K562 (cell line): ENCODE measurements at regions not wholly inside any gene's neighbourhood (a gene's known extent, or its start where the extent isn't known, plus 50 kb on each side); places are given as distances from the start of the nearest gene placed in this dataset.
A peak's percentile ranks its signal among the peaks of the same experiment; 100 is the strongest.

ENCODE experiments used
- ARID3A ChIP-seq: IDR thresholded peaks from 2 replicates; pipeline ENCODE4 v1.6.1; 2012; ENCODE audit warnings: low read depth, low read length, improper control_type of control experiment, borderline replicate concordance
- BCOR ChIP-seq: fragments of 450-650 bp; IDR thresholded peaks from 2 replicates; pipeline ENCODE4 v1.6.1; 2016
- CCNT2 ChIP-seq: IDR thresholded peaks from 2 replicates; pipeline ENCODE4 v1.6.1; 2011; ENCODE audit warnings: borderline replicate concordance, low read depth, mild to moderate bottlenecking, moderate library complexity, mixed read lengths, low read length; ENCODE audit not compliant: insufficient read length; ENCODE audit errors: extremely low read depth
- HMGN3 ChIP-seq: IDR thresholded peaks from 2 replicates; pipeline ENCODE4 v1.6.1; 2011; ENCODE audit warnings: borderline replicate concordance, low read depth, mild to moderate bottlenecking, mixed read lengths, low read length; ENCODE audit not compliant: insufficient read length; ENCODE audit errors: extremely low read depth
- RHOXF2B ChIP-seq: fragments of 250-450 bp; sonication (Bioruptor Pico); conservative IDR thresholded peaks from 2 replicates; pipeline ENCODE4 v1.5.1; 2021
- SAFB2 ChIP-seq: fragments of 200-400 bp; formaldehyde crosslinking; IDR thresholded peaks from 2 replicates; pipeline ENCODE4 v1.6.1; 2018; ENCODE audit warnings: borderline replicate concordance, low read length, low read depth, moderate library complexity; ENCODE audit not compliant: severe bottlenecking
- TEAD1 ChIP-seq, 2 experiments: fragments of 450-650 bp in 1 of 2; sonication (generic) in 1 of 2; formaldehyde crosslinking; IDR thresholded peaks; 2 replicates each; pipeline versions ENCODE4 v1.4.0 to v1.8.0; 2020 to 2022; ENCODE audit warnings: mild to moderate bottlenecking in 2 of 2, missing genetic modification reagents in 1 of 2
- TFAP4 ChIP-seq: sonication (generic); formaldehyde crosslinking; IDR thresholded peaks from 2 replicates; pipeline ENCODE4 v1.8.0; 2022; ENCODE audit warnings: missing genetic modification reagents, mild to moderate bottlenecking, moderate library complexity, borderline replicate concordance
- XRCC4 ChIP-seq: IDR thresholded peaks from one replicate; pipeline ENCODE4 v1.6.1; 2011; ENCODE audit not compliant: insufficient read depth, insufficient read length; ENCODE audit errors: extremely low read depth
- ZNF124 ChIP-seq: sonication (generic); formaldehyde crosslinking; IDR thresholded peaks from 2 replicates; pipeline ENCODE4 v1.8.1; 2022; ENCODE audit warnings: missing genetic modification reagents
- ZNF764 ChIP-seq: fragments of 250-450 bp; sonication (Bioruptor Pico); IDR thresholded peaks from 2 replicates; pipeline ENCODE4 v1.4.0; 2020; ENCODE audit warnings: low read depth, mild to moderate bottlenecking, moderate library complexity
- TF ChIP-seq, protein P1 (sequence below): fragments of 450-650 bp; IDR thresholded peaks from 2 replicates; pipeline ENCODE4 v1.6.1; 2016; ENCODE audit warnings: low read depth, mild to moderate bottlenecking, moderate library complexity
- TF ChIP-seq, protein P2 (sequence below): sonication (generic); formaldehyde crosslinking; IDR thresholded peaks from 2 replicates; pipeline ENCODE4 v1.8.1; 2023; ENCODE audit warnings: mild to moderate bottlenecking, missing genetic modification reagents
- TF ChIP-seq, protein P3 (sequence below): fragments of 450-650 bp; formaldehyde crosslinking; conservative IDR thresholded peaks from 2 replicates; pipeline ENCODE4 v1.4.0; 2022; ENCODE audit warnings: mild to moderate bottlenecking, missing genetic modification characterization
- TF ChIP-seq, protein P4 (sequence below): fragments of 450-650 bp; formaldehyde crosslinking; IDR thresholded peaks from 2 replicates; pipeline ENCODE4 v1.4.0; 2020; ENCODE audit warnings: mild to moderate bottlenecking, mixed read lengths

GRCh38 chr4:127533028-127533700 is 99.6 kb upstream of the INTU start (continued):
- no peak for TF ChIP-seq HMGN3
- TF ChIP-seq, protein P1, sequence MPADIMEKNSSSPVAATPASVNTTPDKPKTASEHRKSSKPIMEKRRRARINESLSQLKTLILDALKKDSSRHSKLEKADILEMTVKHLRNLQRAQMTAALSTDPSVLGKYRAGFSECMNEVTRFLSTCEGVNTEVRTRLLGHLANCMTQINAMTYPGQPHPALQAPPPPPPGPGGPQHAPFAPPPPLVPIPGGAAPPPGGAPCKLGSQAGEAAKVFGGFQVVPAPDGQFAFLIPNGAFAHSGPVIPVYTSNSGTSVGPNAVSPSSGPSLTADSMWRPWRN, result peak; percentile 69
- TF ChIP-seq SAFB2, result no peak
- TF ChIP-seq TFAP4, result no peak
- no peak for TF ChIP-seq ZNF764 (CRISPR knock-in tag)
- peak; percentile 28 for TF ChIP-seq CCNT2
- no peak for TF ChIP-seq TEAD1 (CRISPR knock-in tag; IDR thresholded peaks at IDR 0.05)
- TF ChIP-seq BCOR, result no peak
- TF ChIP-seq, protein P2, sequence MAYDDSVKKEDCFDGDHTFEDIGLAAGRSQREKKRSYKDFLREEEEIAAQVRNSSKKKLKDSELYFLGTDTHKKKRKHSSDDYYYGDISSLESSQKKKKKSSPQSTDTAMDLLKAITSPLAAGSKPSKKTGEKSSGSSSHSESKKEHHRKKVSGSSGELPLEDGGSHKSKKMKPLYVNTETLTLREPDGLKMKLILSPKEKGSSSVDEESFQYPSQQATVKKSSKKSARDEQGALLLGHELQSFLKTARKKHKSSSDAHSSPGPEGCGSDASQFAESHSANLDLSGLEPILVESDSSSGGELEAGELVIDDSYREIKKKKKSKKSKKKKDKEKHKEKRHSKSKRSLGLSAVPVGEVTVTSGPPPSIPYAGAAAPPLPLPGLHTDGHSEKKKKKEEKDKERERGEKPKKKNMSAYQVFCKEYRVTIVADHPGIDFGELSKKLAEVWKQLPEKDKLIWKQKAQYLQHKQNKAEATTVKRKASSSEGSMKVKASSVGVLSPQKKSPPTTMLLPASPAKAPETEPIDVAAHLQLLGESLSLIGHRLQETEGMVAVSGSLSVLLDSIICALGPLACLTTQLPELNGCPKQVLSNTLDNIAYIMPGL (CRISPR knock-in tag), result no peak
- TF ChIP-seq, protein P3, sequence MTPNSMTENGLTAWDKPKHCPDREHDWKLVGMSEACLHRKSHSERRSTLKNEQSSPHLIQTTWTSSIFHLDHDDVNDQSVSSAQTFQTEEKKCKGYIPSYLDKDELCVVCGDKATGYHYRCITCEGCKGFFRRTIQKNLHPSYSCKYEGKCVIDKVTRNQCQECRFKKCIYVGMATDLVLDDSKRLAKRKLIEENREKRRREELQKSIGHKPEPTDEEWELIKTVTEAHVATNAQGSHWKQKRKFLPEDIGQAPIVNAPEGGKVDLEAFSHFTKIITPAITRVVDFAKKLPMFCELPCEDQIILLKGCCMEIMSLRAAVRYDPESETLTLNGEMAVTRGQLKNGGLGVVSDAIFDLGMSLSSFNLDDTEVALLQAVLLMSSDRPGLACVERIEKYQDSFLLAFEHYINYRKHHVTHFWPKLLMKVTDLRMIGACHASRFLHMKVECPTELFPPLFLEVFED (CRISPR knock-in tag), result no peak
- TF ChIP-seq ZNF124, result no peak
- TF ChIP-seq, protein P4, sequence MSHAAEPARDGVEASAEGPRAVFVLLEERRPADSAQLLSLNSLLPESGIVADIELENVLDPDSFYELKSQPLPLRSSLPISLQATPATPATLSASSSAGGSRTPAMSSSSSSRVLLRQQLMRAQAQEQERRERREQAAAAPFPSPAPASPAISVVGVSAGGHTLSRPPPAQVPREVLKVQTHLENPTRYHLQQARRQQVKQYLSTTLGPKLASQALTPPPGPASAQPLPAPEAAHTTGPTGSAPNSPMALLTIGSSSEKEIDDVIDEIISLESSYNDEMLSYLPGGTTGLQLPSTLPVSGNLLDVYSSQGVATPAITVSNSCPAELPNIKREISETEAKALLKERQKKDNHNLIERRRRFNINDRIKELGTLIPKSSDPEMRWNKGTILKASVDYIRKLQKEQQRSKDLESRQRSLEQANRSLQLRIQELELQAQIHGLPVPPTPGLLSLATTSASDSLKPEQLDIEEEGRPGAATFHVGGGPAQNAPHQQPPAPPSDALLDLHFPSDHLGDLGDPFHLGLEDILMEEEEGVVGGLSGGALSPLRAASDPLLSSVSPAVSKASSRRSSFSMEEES (CRISPR knock-in tag), result no peak
- no peak for TF ChIP-seq XRCC4
- no peak for TF ChIP-seq RHOXF2B
- no peak for TF ChIP-seq ARID3A
